Mesenchymal stem cell (in vitro differentiated cells and primary cell): ENCODE measurements at regions not wholly inside any gene's neighbourhood (a gene's known extent, or its start where the extent isn't known, plus 50 kb on each side); places are given as distances from the start of the nearest gene placed in this dataset.

ENCODE experiments used
- DNase-seq: peaks from one replicate; pipeline ENCODE4 v3.0.0-alpha.2; 2013
- H2AFZ ChIP-seq: one replicate; pipeline ENCODE4 v1.6.1; 2013; ENCODE audit warnings: low read depth, mild to moderate bottlenecking, control low read depth, inconsistent platforms, low read length, moderate library complexity
- H2AK5ac ChIP-seq: 2 replicates; pipeline ENCODE4 v1.6.1; 2013; ENCODE audit warnings: low read length, moderate library complexity, mild to moderate bottlenecking, inconsistent platforms; ENCODE audit not compliant: severe bottlenecking
- H2BK120ac ChIP-seq: one replicate; pipeline ENCODE4 v1.6.1; 2013; ENCODE audit warnings: low read depth, mild to moderate bottlenecking, inconsistent platforms, low read length, moderate library complexity
- H2BK12ac ChIP-seq, 2 experiments: one replicate each; pipeline ENCODE4 v1.6.1; 2013; ENCODE audit warnings: inconsistent platforms in 2 of 2, low read length in 2 of 2, mild to moderate bottlenecking in 2 of 2, moderate library complexity in 2 of 2, control low read depth in 1 of 2
- H2BK15ac ChIP-seq: one replicate; pipeline ENCODE4 v1.6.1; 2013; ENCODE audit warnings: mild to moderate bottlenecking, low read depth, inconsistent platforms; ENCODE audit not compliant: poor library complexity, severe bottlenecking
- H2BK5ac ChIP-seq: 2 replicates; pipeline ENCODE4 v1.6.1; 2013; ENCODE audit warnings: low read depth, mild to moderate bottlenecking, low read length, control low read depth, inconsistent platforms; ENCODE audit not compliant: poor library complexity, severe bottlenecking
- H3K14ac ChIP-seq, 2 experiments: one replicate each; pipeline ENCODE4 v1.6.1; 2013; ENCODE audit warnings: inconsistent platforms in 2 of 2, low read length in 2 of 2, control low read depth in 1 of 2, mild to moderate bottlenecking in 1 of 2, moderate library complexity in 1 of 2
- H3K18ac ChIP-seq, 2 experiments: one replicate each; pipeline ENCODE4 v1.6.1; 2013; ENCODE audit warnings: inconsistent platforms in 2 of 2, low read length in 2 of 2, control low read depth in 1 of 2, low read depth in 1 of 2, mild to moderate bottlenecking in 1 of 2
- H3K23ac ChIP-seq, 2 experiments: one replicate each; pipeline ENCODE4 v1.6.1; 2013; ENCODE audit warnings: inconsistent platforms in 2 of 2, low read length in 2 of 2, mild to moderate bottlenecking in 2 of 2, moderate library complexity in 2 of 2, control low read depth in 1 of 2
- H3K27ac ChIP-seq: 2 replicates; pipeline ENCODE4 v1.5.1; 2013; ENCODE audit warnings: mild to moderate bottlenecking, moderate library complexity, low read length, control low read depth, inconsistent platforms; ENCODE audit not compliant: poor library complexity, severe bottlenecking
- H3K27me3 ChIP-seq, 2 experiments: 2 replicates each; pipeline versions ENCODE4 v1.6.1 to v1.7.0; 2013; ENCODE audit warnings: low read length in 2 of 2, mild to moderate bottlenecking in 2 of 2, moderate library complexity in 2 of 2, control low read depth in 1 of 2, inconsistent platforms in 1 of 2; ENCODE audit not compliant: control insufficient read depth in 1 of 2, insufficient read depth in 1 of 2
- H3K36me3 ChIP-seq, 2 experiments: 2 replicates each; pipeline versions ENCODE4 v1.6.1 to v1.7.0; 2013; ENCODE audit warnings: low read length in 2 of 2, control low read depth in 1 of 2, inconsistent platforms in 1 of 2, low read depth in 1 of 2, mild to moderate bottlenecking in 1 of 2; ENCODE audit not compliant: insufficient read depth in 2 of 2, control insufficient read depth in 1 of 2
- H3K4ac ChIP-seq, 2 experiments: one replicate each; pipeline ENCODE4 v1.6.1; 2013; ENCODE audit warnings: inconsistent platforms in 2 of 2, low read length in 2 of 2, mild to moderate bottlenecking in 2 of 2, moderate library complexity in 2 of 2, control low read depth in 1 of 2, low read depth in 1 of 2
- H3K4me1 ChIP-seq: 2 replicates; pipeline ENCODE4 v1.6.1; 2013; ENCODE audit warnings: low read depth, low read length, control low read depth; ENCODE audit not compliant: control insufficient read depth, insufficient read depth
- H3K4me2 ChIP-seq: 2 replicates; pipeline ENCODE4 v1.6.1; 2013; ENCODE audit warnings: low read length, mild to moderate bottlenecking, inconsistent platforms; ENCODE audit not compliant: poor library complexity, severe bottlenecking
- H3K4me3 ChIP-seq, 2 experiments: 2 replicates each; pipeline versions ENCODE4 v1.5.1 to v1.7.0; 2013; ENCODE audit warnings: low read length in 2 of 2, mild to moderate bottlenecking in 2 of 2, control low read depth in 1 of 2, low read depth in 1 of 2; ENCODE audit not compliant: insufficient read depth in 1 of 2
- H3K79me1 ChIP-seq: replicated peaks from 2 replicates; pipeline ENCODE4 v1.6.1; 2013; ENCODE audit warnings: mild to moderate bottlenecking, control low read depth, low read length, inconsistent platforms; ENCODE audit not compliant: poor library complexity, severe bottlenecking
- H3K9ac ChIP-seq: 2 replicates; pipeline ENCODE4 v1.7.0; 2013; ENCODE audit warnings: mild to moderate bottlenecking, low read length, moderate library complexity
- H3K9me3 ChIP-seq: 2 replicates; pipeline ENCODE4 v1.7.0; 2013; ENCODE audit warnings: mild to moderate bottlenecking, low read length; ENCODE audit not compliant: control insufficient read depth
- H4K8ac ChIP-seq: one replicate; pipeline ENCODE4 v1.6.1; 2013; ENCODE audit warnings: inconsistent platforms, mild to moderate bottlenecking, low read length, moderate library complexity
- H4K91ac ChIP-seq: one replicate; pipeline ENCODE4 v1.6.1; 2013; ENCODE audit warnings: mild to moderate bottlenecking, low read length, inconsistent platforms
- WGBS: methylation state at CpG from one replicate; pipeline ENCODE4 v1.1.7; 2013; ENCODE audit warnings: mixed read lengths; 5-methylcytosine and 5-hydroxymethylcytosine counted together

DNA sequence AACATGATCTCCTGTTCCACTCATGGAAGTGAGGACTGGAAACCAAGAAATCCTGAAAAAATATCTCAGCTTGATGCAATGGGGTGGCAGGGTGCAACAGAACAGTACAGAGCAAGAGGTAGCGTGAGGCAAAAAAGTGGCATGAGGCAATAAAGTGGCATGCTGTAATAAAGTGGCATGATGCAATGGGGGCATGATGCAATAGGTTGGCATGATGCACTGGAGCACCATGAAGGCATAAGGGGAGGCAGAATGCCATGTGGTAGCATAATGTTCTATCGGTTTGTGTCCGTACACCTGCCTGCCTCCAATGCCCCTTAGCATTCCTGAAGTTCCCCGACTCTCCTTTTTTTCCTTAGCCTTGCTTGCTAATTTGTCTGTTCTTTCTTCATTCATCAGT, 648.4 kb downstream of the TMEM182 start:
- Histone ChIP-seq H3K4ac (no peak overlapping the region), H2AK5ac (no peak overlapping the region), H2AFZ (no peak overlapping the region), H2BK12ac (no peak overlapping the region), H3K36me3 (no peaks in the 10 kb centered on the region), H3K18ac (no peak overlapping the region), H3K27me3 (no peaks in the 10 kb centered on the region), H2BK5ac (no peak overlapping the region), H3K4me1 (no peaks in the 10 kb centered on the region), H2BK15ac (no peak overlapping the region), H4K8ac (no peak overlapping the region), H3K4me2 (no peak overlapping the region), H3K23ac (no peak overlapping the region), H3K9ac (no peak overlapping the region), H3K9me3 (peaks cover 4% of the 10 kb centered on the region), H3K27ac (no peak overlapping the region), H3K4me3 (no peak overlapping the region), H3K79me1 (no peaks in the 10 kb centered on the region), H3K14ac (no peak overlapping the region), H4K91ac (no peak overlapping the region), H2BK120ac (no peak overlapping the region)
- no peak for DNase-seq
- 90% methylated on average over 4 of the region's 4 CpGs for WGBS

DNA sequence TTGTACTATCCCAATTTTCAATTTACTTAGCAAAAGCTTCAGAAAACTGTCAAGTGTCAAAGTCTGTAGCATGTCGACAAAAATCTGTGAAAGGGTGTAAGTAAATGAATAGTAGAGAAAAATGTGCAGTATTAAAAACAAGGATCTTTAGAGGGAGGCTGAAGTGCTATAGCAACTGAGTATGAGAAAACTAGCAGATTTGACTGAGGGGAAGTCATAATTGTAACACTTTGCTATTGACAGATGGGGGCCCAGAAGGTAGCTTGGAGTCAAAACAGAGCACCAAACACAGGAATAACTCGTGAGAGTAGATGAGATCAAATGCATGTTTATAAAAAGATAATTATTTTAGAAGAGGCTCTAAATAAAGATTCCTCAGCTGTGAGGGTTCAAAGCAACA, 657.7 kb downstream of the TMEM182 start:
- Histone ChIP-seq H3K4ac (no peak overlapping the region), H3K23ac (no peak overlapping the region), H3K9me3 (peaks cover 11% of the 10 kb centered on the region), H3K18ac (no peak overlapping the region), H3K4me2 (no peak overlapping the region), H3K4me1 (no peaks in the 10 kb centered on the region), H3K9ac (no peak overlapping the region), H3K27me3 (no peaks in the 10 kb centered on the region), H4K91ac (no peak overlapping the region), H2BK5ac (no peak overlapping the region), H3K4me3 (no peak overlapping the region), H2BK12ac (no peak overlapping the region), H2AFZ (no peak overlapping the region), H3K27ac (no peak overlapping the region), H2BK15ac (no peak overlapping the region), H3K36me3 (no peaks in the 10 kb centered on the region), H3K14ac (no peak overlapping the region), H2BK120ac (no peak overlapping the region), H2AK5ac (no peak overlapping the region), H3K79me1 (no peaks in the 10 kb centered on the region), H4K8ac (no peak overlapping the region)
- no peak for DNase-seq
- WGBS, result 72% methylated on average over 1 of the region's 2 CpGs

DNA sequence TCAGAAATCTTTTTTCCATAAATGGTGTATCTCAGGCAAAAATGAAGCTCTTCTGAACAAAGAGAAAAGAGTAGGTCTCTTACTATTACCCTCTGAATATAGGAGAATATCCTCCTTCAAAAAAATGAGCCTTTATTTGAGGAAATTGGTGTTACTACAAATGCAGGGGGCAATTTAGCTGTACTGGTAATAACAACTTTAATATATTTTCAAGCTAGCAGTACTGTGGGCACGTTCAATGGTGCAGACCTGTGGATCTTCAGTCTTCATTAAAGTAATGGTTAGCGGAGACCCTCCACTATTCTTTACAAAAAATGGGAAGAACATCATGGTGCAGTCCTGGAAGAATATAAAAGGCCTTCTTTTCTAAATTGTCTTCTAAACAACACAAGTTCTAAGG, 661.3 kb downstream of the TMEM182 start:
- WGBS, result 80% methylated on average over 1 of the region's 2 CpGs
- H3K4me2 ChIP-seq, result no peak overlapping the region

DNA sequence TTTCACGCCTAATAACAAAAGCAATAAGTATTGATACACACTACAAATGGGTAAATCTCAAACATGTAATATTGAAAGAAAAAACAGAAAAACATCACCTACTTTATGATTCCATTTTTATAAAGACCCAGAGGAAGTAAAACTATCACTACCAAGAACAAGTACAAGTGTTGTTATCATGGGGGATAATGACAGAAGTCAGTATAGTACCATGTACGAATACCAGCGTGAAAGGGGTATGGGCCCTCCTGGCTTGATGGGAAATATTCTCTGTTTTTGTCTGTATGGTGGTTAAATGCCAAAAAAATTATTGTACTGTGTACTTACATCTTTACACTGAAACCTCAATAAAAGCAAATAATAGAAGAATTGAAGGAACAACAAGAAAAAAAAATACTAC, 665.7 kb downstream of the TMEM182 start:
- Histone ChIP-seq H2BK5ac (no peak overlapping the region), H3K36me3 (no peaks in the 10 kb centered on the region), H2BK120ac (no peak overlapping the region), H2AFZ (no peak overlapping the region), H3K27me3 (no peaks in the 10 kb centered on the region), H3K79me1 (no peaks in the 10 kb centered on the region), H3K4me3 (no peak overlapping the region), H3K9ac (no peak overlapping the region), H2BK15ac (no peak overlapping the region), H3K4me1 (no peaks in the 10 kb centered on the region), H2BK12ac (no peak overlapping the region), H3K23ac (no peak overlapping the region), H4K91ac (no peak overlapping the region), H3K4ac (no peak overlapping the region), H3K4me2 (no peak overlapping the region), H3K9me3 (peaks cover 19% of the 10 kb centered on the region), H3K18ac (no peak overlapping the region), H4K8ac (no peak overlapping the region), H2AK5ac (no peak overlapping the region), H3K14ac (no peak overlapping the region), H3K27ac (no peak overlapping the region)
- DNase-seq, result no peak
- WGBS, result 100% methylated on average over 2 of the region's 3 CpGs

More for the DNA sequence above, 661.3 kb downstream of the TMEM182 start:
- Histone ChIP-seq H3K27me3 (no peaks in the 10 kb centered on the region), H2BK15ac (no peak overlapping the region), H3K14ac (no peak overlapping the region), H2BK5ac (no peak overlapping the region), H2BK120ac (no peak overlapping the region), H2BK12ac (no peak overlapping the region), H4K8ac (no peak overlapping the region), H3K4me1 (no peaks in the 10 kb centered on the region), H4K91ac (no peak overlapping the region), H3K4me3 (no peak overlapping the region), H3K9ac (no peak overlapping the region), H2AK5ac (no peak overlapping the region), H3K4ac (no peak overlapping the region), H3K18ac (no peak overlapping the region), H3K23ac (no peak overlapping the region), H2AFZ (no peak overlapping the region), H3K27ac (no peak overlapping the region), H3K9me3 (peaks cover 12% of the 10 kb centered on the region), H3K36me3 (no peaks in the 10 kb centered on the region), H3K79me1 (no peaks in the 10 kb centered on the region)
- no peak for DNase-seq
